K562 (cell line): ENCODE measurements at regions not wholly inside any gene's neighbourhood (a gene's known extent, or its start where the extent isn't known, plus 50 kb on each side); places are given as distances from the start of the nearest gene placed in this dataset.

ENCODE experiments used
- ATAC-seq: fragments of 200-7000 bp; cut with Tn5 transposase; 3 replicates; pipeline ENCODE4 v1.9.1; 2020; ENCODE audit warnings: moderate library complexity
- BruUV-seq: library from RNA; stranded (reverse); fragments of 400-500 nt; replicated peaks from 2 replicates; lab custom pipeline; 2021; lab: Mats Ljungman, UMichigan
- CTCF ChIA-PET: fragments of 300-600 bp; formaldehyde crosslinking; extraction: SDS; loops from one replicate; lab custom pipeline; 2021; ENCODE audit warnings: low intra/inter-chr PET ratio; lab: Yijun Ruan, JAX
- POLR2A ChIA-PET: fragments of 300-600, 350-650 bp; sonication (Branson Sonifier 250); formaldehyde crosslinking; extraction: SDS; loops from one replicate; lab custom pipeline; 2021; ENCODE audit warnings: antibody characterized with exemption, inconsistent platforms; lab: Yijun Ruan, JAX
- DNase-seq, 4 experiments: peaks; one replicate each; pipeline versions ENCODE4 v3.0.0 to v3.0.0-alpha.2; 2011 to 2018; ENCODE audit warnings: low spot score in 3 of 4, mixed read lengths in 3 of 4; ENCODE audit errors: extremely low read depth in 1 of 4
- FAIRE-seq: peaks from 2 replicates; lab custom pipeline; 2011; peaks lifted over from hg19 to GRCh38; lab: Jason Lieb, UNC
- H2AFZ ChIP-seq: 2 replicates; pipeline ENCODE4 v1.6.0; 2011; ENCODE audit warnings: low read depth, low read length, control low read depth, inconsistent platforms
- H3K27ac ChIP-seq: fragments of 200-600 bp; 3 replicates; pipeline ENCODE4 v1.8.0; 2011; ENCODE audit warnings: low read depth, mild to moderate bottlenecking, control low read depth, inconsistent platforms, low read length, moderate library complexity, mixed read lengths; ENCODE audit errors: extremely low read depth
- H3K27me3 ChIP-seq, 2 experiments: fragments of 300-600 bp in 1 of 2; 2 replicates in 1 of 2; 3 replicates in 1 of 2; pipeline versions ENCODE4 v1.6.0 to v1.8.0; 2011; ENCODE audit warnings: inconsistent platforms in 2 of 2, low read length in 2 of 2, mild to moderate bottlenecking in 1 of 2, mixed read lengths in 1 of 2, moderate library complexity in 1 of 2; ENCODE audit not compliant: control insufficient read depth in 2 of 2, insufficient read depth in 2 of 2
- H3K36me3 ChIP-seq: fragments of 300-600 bp; 3 replicates; pipeline ENCODE4 v1.8.0; 2011; ENCODE audit warnings: mild to moderate bottlenecking, low read length, inconsistent platforms; ENCODE audit not compliant: control insufficient read depth, insufficient read depth
- H3K4me1 ChIP-seq, 2 experiments: fragments of 200-600 bp in 1 of 2; replicated peaks in 1 of 2; 2 replicates in 1 of 2; 3 replicates in 1 of 2; pipeline versions ENCODE4 v1.5.1 to v1.8.0; 2011; ENCODE audit warnings: inconsistent platforms in 2 of 2, low read length in 2 of 2, mild to moderate bottlenecking in 1 of 2, mixed read lengths in 1 of 2, moderate library complexity in 1 of 2; ENCODE audit not compliant: control insufficient read depth in 2 of 2, insufficient read depth in 2 of 2
- H3K4me2 ChIP-seq: 2 replicates; pipeline ENCODE4 v1.6.1; 2011; ENCODE audit warnings: low read length, control low read depth, inconsistent platforms, mixed read lengths; ENCODE audit not compliant: insufficient read depth
- H3K4me3 ChIP-seq: fragments of 200-600 bp; sonication (generic), shearing (Covaris generic); 2 replicates; pipeline ENCODE4 v1.5.1; 2016; ENCODE audit warnings: control low read depth, inconsistent platforms
- H3K79me2 ChIP-seq: fragments of 200-600 bp; 3 replicates; pipeline ENCODE4 v1.8.0; 2011; ENCODE audit warnings: low read length, inconsistent platforms; ENCODE audit not compliant: control insufficient read depth, insufficient read depth
- H3K9ac ChIP-seq, 2 experiments: 2 replicates each; pipeline versions ENCODE4 v1.6.0 to v1.6.1; 2011; ENCODE audit warnings: low read depth in 2 of 2, low read length in 2 of 2, control low read depth in 1 of 2, inconsistent platforms in 1 of 2, mild to moderate bottlenecking in 1 of 2, mixed read lengths in 1 of 2; ENCODE audit not compliant: insufficient read depth in 1 of 2
- H3K9me1 ChIP-seq: one replicate; pipeline ENCODE4 v1.6.0; 2011; ENCODE audit warnings: inconsistent platforms, mild to moderate bottlenecking, low read length, moderate library complexity; ENCODE audit not compliant: control insufficient read depth, insufficient read depth
- H3K9me3 ChIP-seq: replicated peaks from 2 replicates; pipeline ENCODE4 v1.5.1; 2011; ENCODE audit warnings: low read depth, low read length, inconsistent platforms; ENCODE audit not compliant: control insufficient read depth, insufficient read depth
- H4K20me1 ChIP-seq: replicated peaks from 2 replicates; pipeline ENCODE4 v1.6.1; 2011; ENCODE audit warnings: low read length, inconsistent platforms, mixed read lengths; ENCODE audit not compliant: control insufficient read depth, insufficient read depth
- ATF7 ChIP-seq: fragments of 450-650 bp; IDR thresholded peaks from 2 replicates; pipeline ENCODE4 v1.7.1; 2014; ENCODE audit warnings: mild to moderate bottlenecking, moderate library complexity
- CBFA2T2 ChIP-seq: fragments of 450-650 bp; conservative IDR thresholded peaks from 2 replicates; pipeline ENCODE4 v1.6.1; 2017; ENCODE audit warnings: mild to moderate bottlenecking
- CBFA2T3 ChIP-seq: fragments of 450-650 bp; IDR thresholded peaks from 2 replicates; pipeline ENCODE4 v1.6.1; 2017
- CTCF ChIP-seq, 3 experiments: IDR thresholded peaks in 2 of 3; conservative IDR thresholded peaks in 1 of 3; 2 replicates each; pipeline ENCODE4 v1.5.1; 2011 to 2012; ENCODE audit warnings: low read length in 3 of 3, mild to moderate bottlenecking in 3 of 3, control low read depth in 2 of 3, improper control_type of control experiment in 1 of 3, inconsistent platforms in 1 of 3, low read depth in 1 of 3, mixed read lengths in 1 of 3, moderate library complexity in 1 of 3; ENCODE audit not compliant: insufficient read depth in 2 of 3
- CTCFL ChIP-seq: IDR thresholded peaks from 2 replicates; pipeline ENCODE4 v1.6.1; 2011; ENCODE audit warnings: borderline replicate concordance, low read depth, mild to moderate bottlenecking, moderate library complexity, low read length; ENCODE audit not compliant: insufficient read depth, poor library complexity, severe bottlenecking
- FOXA3 ChIP-seq, 2 experiments: fragments of 450-650 bp in 1 of 2; sonication (generic) in 1 of 2; formaldehyde crosslinking; IDR thresholded peaks in 1 of 2; conservative IDR thresholded peaks in 1 of 2; 2 replicates each; pipeline versions ENCODE4 v1.4.0 to v1.8.0; 2020 to 2022; ENCODE audit warnings: mild to moderate bottlenecking in 2 of 2, missing genetic modification reagents in 1 of 2
- HNRNPLL ChIP-seq: fragments of 200-400 bp; formaldehyde crosslinking; IDR thresholded peaks from 2 replicates; pipeline ENCODE4 v1.6.1; 2017; ENCODE audit warnings: low read length, low read depth, mild to moderate bottlenecking; ENCODE audit not compliant: poor library complexity, severe bottlenecking
- NR2C2 ChIP-seq, 2 experiments: fragments of 200-800 bp in 1 of 2; sonication (Bioruptor generic) in 1 of 2; sonication (generic) in 1 of 2; formaldehyde crosslinking in 1 of 2; IDR thresholded peaks; 2 replicates each; pipeline versions ENCODE4 v1.6.1 to v1.8.0; 2016 to 2022; ENCODE audit warnings: mild to moderate bottlenecking in 1 of 2, missing compliant biosample characterization in 1 of 2, missing genetic modification characterization in 1 of 2, missing genetic modification reagents in 1 of 2
- SMC3 ChIP-seq: conservative IDR thresholded peaks from 2 replicates; pipeline ENCODE4 v1.6.1; 2011; ENCODE audit warnings: low read depth, low read length, improper control_type of control experiment; ENCODE audit not compliant: insufficient read depth
- WGBS: fragments of 100-300 bp; shearing (Covaris generic); methylation state at CpG from one replicate; pipeline ENCODE4 v1.1.6; 2016; ENCODE audit warnings: low coverage, mixed read lengths; ENCODE audit not compliant: insufficient coverage; ENCODE audit errors: missing lambda C conversion rate; 5-methylcytosine and 5-hydroxymethylcytosine counted together
- in situ Hi-C: fragments of 300-500 bp; cut with MboI; formaldehyde crosslinking; loops from 4 replicates; pipeline ENCODE4 v1.15.0; 2018; ENCODE audit warnings: inconsistent platforms, mixed read lengths
- intact Hi-C: fragments of 100-400 bp; cut with micrococcal nuclease; formaldehyde crosslinking; loops from 2 replicates; pipeline ENCODE4 v1.14.2; 2022

GRCh38 chr9:87336407-87336806 lies 161.3 kb upstream of the DAPK1 start:
- TF ChIP-seq CBFA2T2 (0 out of 2 replicates have a peak, but pooled peaks have one; percentile 10), SMC3 (0 out of 2 replicates have a peak, but pooled peaks have one; percentile 24), NR2C2 (CRISPR knock-in tag; IDR thresholded peaks at IDR 0.05) (no peak), NR2C2 (tag; IDR thresholded peaks at IDR 0.05) (no peak), CBFA2T3 (0 out of 2 replicates have a peak, but pooled peaks have one; percentile 23), CTCFL (peak; percentile 38), ATF7 (peak; percentile 8; the same call in 1 of the 2 replicates), HNRNPLL (no peak), FOXA3 (CRISPR knock-in tag; conservative IDR thresholded peaks at IDR 0.05 in 1 of 2, IDR thresholded peaks at IDR 0.05 in 1 of 2) (no peak), CTCF (IDR thresholded peaks at IDR 0.05 in 2 of 3, conservative IDR thresholded peaks at IDR 0.05 in 1 of 3; ENCODE audit: insufficient read depth in 2 of 3, low read depth in 1 of 3, low read length in 3 of 3) (peak in 2 of 3 experiments; percentile 45 to 48; a peak in 3 of 6 replicates)
- peak; percentile 18 to 50 (median 39) for DNase-seq
- H3K4me1 ChIP-seq: peaks cover 0 to 2% of the 10 kb centered on the region in 2 experiments; a peak in 2 of 5 replicates
- H3K4me2 ChIP-seq: no peak overlapping the region
- in situ Hi-C loops (loop anchor here (5.0 to 25.0 kb wide), 2 partner anchors 336 to 476 kb away; no protein-coding TSS in a partner anchor), intact Hi-C loops (loop anchor here (2.0 to 5.0 kb wide), 2 partner anchors 162 to 211 kb away; no protein-coding TSS in a partner anchor)
- CTCF ChIA-PET: interaction anchor here (0.7 to 1.1 kb wide), 4 partner anchors 164 to 605 kb away, joined by 3 to 10 read pairs (median 3); no protein-coding TSS in a partner anchor
- FAIRE-seq: peak; percentile 44
- no peaks in the 10 kb centered on the region for H3K79me2 ChIP-seq
- no peak overlapping the region for H2AFZ ChIP-seq
- 0% methylated on average over 1 of the region's 1 CpG for WGBS
- H4K20me1 ChIP-seq: no peaks in the 10 kb centered on the region
- no peak overlapping the region for H3K27ac ChIP-seq
- H3K4me3 ChIP-seq: no peak overlapping the region
- no TSS peak for BruUV-seq
- POLR2A ChIA-PET: no interaction called here
- no peaks in the 10 kb centered on the region for H3K36me3 ChIP-seq
- H3K9ac ChIP-seq: no peak overlapping the region
- H3K9me3 ChIP-seq: no peaks in the 10 kb centered on the region; the same call in 1 of the 2 replicates
- H3K27me3 ChIP-seq: no peaks in the 10 kb centered on the region
- no peaks in the 10 kb centered on the region for H3K9me1 ChIP-seq
- ATAC-seq: peak; percentile 86
